Fibroblast of mammary gland (primary cell): ENCODE measurements at regions not wholly inside any gene's neighbourhood (a gene's known extent, or its start where the extent isn't known, plus 50 kb on each side); places are given as distances from the start of the nearest gene placed in this dataset.
"Not testable (repeated sequence)": the region's sequence is repeated elsewhere in the genome, so short reads cannot be mapped to it uniquely, and the experiment has no call there.

Experiments used
- DNase-seq: peaks from one replicate; pipeline ENCODE4 v3.0.0-alpha.2; 2010; ENCODE audit warnings: low read depth
- H3K4me3 ChIP-seq: 2 replicates; pipeline ENCODE4 v1.5.1; 2011; ENCODE audit warnings: low read depth, mild to moderate bottlenecking, low read length, moderate library complexity; ENCODE audit not compliant: control insufficient read depth
- CTCF ChIP-seq: conservative IDR thresholded peaks from 2 replicates; pipeline ENCODE4 v1.5.1; 2011; ENCODE audit warnings: low read depth, low read length, inconsistent platforms; ENCODE audit not compliant: control insufficient read depth, insufficient read depth

GRCh38 chr14:34055157-34055950 lies 104.5 kb upstream of the EGLN3 start:
- no peak overlapping the region for H3K4me3 ChIP-seq
- no peak for DNase-seq
- TF ChIP-seq CTCF, result no peak

GRCh38 chr14:34053666-34054065 lies 102.8 kb upstream of the EGLN3 start:
- peak; percentile 17 for TF ChIP-seq CTCF
- DNase-seq, result peak; percentile 69
- no peak overlapping the region for H3K4me3 ChIP-seq

GRCh38 chr14:34052658-34053014 lies 101.8 kb upstream of the EGLN3 start:
- H3K4me3 ChIP-seq, result no peak overlapping the region
- no peak for TF ChIP-seq CTCF
- DNase-seq, result peak; percentile 83

- no peak for TF ChIP-seq CTCF
- no peak overlapping the region for H3K4me3 ChIP-seq
- peak; percentile 96 for DNase-seq
These were observed 101.2 kb upstream of the EGLN3 start for GRCh38 chr14:34051966-34052657.

- TF ChIP-seq CTCF, result no peak
- DNase-seq, result no peak
- no peak overlapping the region for H3K4me3 ChIP-seq
These were observed 99.7 kb upstream of the EGLN3 start for GRCh38 chr14:34050606-34051005.

GRCh38 chr14:34049790-34050189 lies 98.9 kb upstream of the EGLN3 start:
- TF ChIP-seq CTCF, result no peak
- DNase-seq, result no peak

GRCh38 chr14:34049187-34049586 lies 98.3 kb upstream of the EGLN3 start:
- not testable (repeated sequence) for H3K4me3 ChIP-seq, DNase-seq

More at GRCh38 chr14:34049790-34050189, 98.9 kb upstream of the EGLN3 start:
- no peak overlapping the region for H3K4me3 ChIP-seq
